ENCODE measurements at regions not wholly inside any gene's neighbourhood (a gene's known extent, or its start where the extent isn't known, plus 50 kb on each side); places are given as distances from the start of the nearest gene placed in this dataset.

- ChIA-PET CTCF (interaction anchor here (1.0 to 3.8 kb wide), 6 partner anchors 11 to 177 kb away, joined by 3 to 20 read pairs (median 8); no protein-coding TSS in a partner anchor), POLR2A (no interaction called here)
- H3K4me1 Mint-ChIP-seq (ENCODE audit: low read depth) = peaks cover 31% of the 10 kb centered on the region
- DNase-seq (no peak), ATAC-seq (no peak)
- peaks cover 2% of the 10 kb centered on the region for H3K36me3 Mint-ChIP-seq (ENCODE audit: low read depth)
- peak overlapping the region; percentile 87 for H3K27ac Mint-ChIP-seq
- H3K27me3 Mint-ChIP-seq (ENCODE audit: low read depth) = no peaks in the 10 kb centered on the region
- no peaks in the 10 kb centered on the region for H3K9me3 Mint-ChIP-seq (ENCODE audit: insufficient read depth)
- peak overlapping the region; percentile 32 for H3K4me3 Mint-ChIP-seq
Measured at GRCh38 chr4:17336069-17336468, 175.8 kb downstream of the QDPR start.

- Mint-ChIP-seq H3K27me3 (ENCODE audit: low read depth) (no peaks in the 10 kb centered on the region), H3K4me3 (no peak overlapping the region), H3K36me3 (ENCODE audit: low read depth) (peaks cover 2% of the 10 kb centered on the region), H3K9me3 (ENCODE audit: insufficient read depth) (no peaks in the 10 kb centered on the region), H3K27ac (no peak overlapping the region), H3K4me1 (ENCODE audit: low read depth) (peaks cover 31% of the 10 kb centered on the region)
- ChIA-PET POLR2A (no interaction called here), CTCF (interaction anchor here (1.0 to 3.8 kb wide), 4 partner anchors 11 to 177 kb away, joined by 4 to 20 read pairs (median 6); no protein-coding TSS in a partner anchor)
- DNase-seq (no peak), ATAC-seq (no peak)
Measured at GRCh38 chr4:17335371-17335770, 176.5 kb downstream of the QDPR start.

- ATAC-seq (no peak), DNase-seq (no peak)
- ChIA-PET POLR2A (no interaction called here), CTCF (no interaction called here)
- Mint-ChIP-seq H3K27me3 (ENCODE audit: low read depth) (no peaks in the 10 kb centered on the region), H3K36me3 (ENCODE audit: low read depth) (peaks cover 2% of the 10 kb centered on the region), H3K9me3 (ENCODE audit: insufficient read depth) (no peaks in the 10 kb centered on the region), H3K27ac (no peak overlapping the region), H3K4me3 (no peak overlapping the region), H3K4me1 (ENCODE audit: low read depth) (peaks cover 29% of the 10 kb centered on the region)
Measured at GRCh38 chr4:17332478-17332877, 179.4 kb downstream of the QDPR start.

GRCh38 chr4:17329046-17329445, 182.8 kb downstream of the QDPR start:
- no peaks in the 10 kb centered on the region for H3K9me3 Mint-ChIP-seq (ENCODE audit: insufficient read depth)
- no peaks in the 10 kb centered on the region for H3K36me3 Mint-ChIP-seq (ENCODE audit: low read depth)
- ATAC-seq (no peak), DNase-seq (no peak)
- peaks cover 12% of the 10 kb centered on the region for H3K4me1 Mint-ChIP-seq (ENCODE audit: low read depth)
- no peaks in the 10 kb centered on the region for H3K27me3 Mint-ChIP-seq (ENCODE audit: low read depth)
- H3K4me3 Mint-ChIP-seq = no peak overlapping the region
- ChIA-PET POLR2A (no interaction called here), CTCF (interaction anchor here (1.2 to 2.4 kb wide), 5 partner anchors 9 to 413 kb away, joined by 3 to 14 read pairs (median 6); no protein-coding TSS in a partner anchor)
- no peak overlapping the region for H3K27ac Mint-ChIP-seq

- Mint-ChIP-seq H3K9me3 (ENCODE audit: insufficient read depth) (no peaks in the 10 kb centered on the region), H3K27me3 (ENCODE audit: low read depth) (no peaks in the 10 kb centered on the region), H3K4me1 (ENCODE audit: low read depth) (peaks cover 15% of the 10 kb centered on the region), H3K36me3 (ENCODE audit: low read depth) (no peaks in the 10 kb centered on the region), H3K4me3 (no peak overlapping the region), H3K27ac (no peak overlapping the region)
- ChIA-PET POLR2A (no interaction called here), CTCF (interaction anchor here (0.6 to 2.4 kb wide), 6 partner anchors 9 to 412 kb away, joined by 3 to 14 read pairs (median 5); no protein-coding TSS in a partner anchor)
- ATAC-seq (no peak), DNase-seq (no peak)
Measured at GRCh38 chr4:17328141-17328815, 183.6 kb downstream of the QDPR start.

GRCh38 chr4:17327591-17327990, 184.3 kb downstream of the QDPR start:
- ATAC-seq (no peak), DNase-seq (no peak)
- Mint-ChIP-seq H3K4me1 (ENCODE audit: low read depth) (peaks cover 15% of the 10 kb centered on the region), H3K27me3 (ENCODE audit: low read depth) (no peaks in the 10 kb centered on the region), H3K9me3 (ENCODE audit: insufficient read depth) (no peaks in the 10 kb centered on the region), H3K4me3 (no peak overlapping the region), H3K36me3 (ENCODE audit: low read depth) (no peaks in the 10 kb centered on the region), H3K27ac (no peak overlapping the region)
- POLR2A ChIA-PET = no interaction called here
- CTCF ChIA-PET = interaction anchor here (1.2 to 2.4 kb wide), 3 partner anchors 9 to 411 kb away, joined by 4 to 14 read pairs (median 7); no protein-coding TSS in a partner anchor

GRCh38 chr4:17326756-17327155, 185.1 kb downstream of the QDPR start:
- no peak for ATAC-seq
- Mint-ChIP-seq H3K36me3 (ENCODE audit: low read depth) (no peaks in the 10 kb centered on the region), H3K4me1 (ENCODE audit: low read depth) (peaks cover 15% of the 10 kb centered on the region), H3K27me3 (ENCODE audit: low read depth) (no peaks in the 10 kb centered on the region), H3K4me3 (no peak overlapping the region), H3K27ac (no peak overlapping the region), H3K9me3 (ENCODE audit: insufficient read depth) (no peaks in the 10 kb centered on the region)
- DNase-seq = no peak
- ChIA-PET CTCF (interaction anchor here (1.7 kb wide), 1 partner anchor 410 kb away, joined by 8 read pairs; no protein-coding TSS in a partner anchor), POLR2A (no interaction called here)

GRCh38 chr4:17325098-17325497, 186.8 kb downstream of the QDPR start:
- Mint-ChIP-seq H3K4me3 (no peak overlapping the region), H3K36me3 (ENCODE audit: low read depth) (no peaks in the 10 kb centered on the region), H3K9me3 (ENCODE audit: insufficient read depth) (no peaks in the 10 kb centered on the region), H3K4me1 (ENCODE audit: low read depth) (peaks cover 15% of the 10 kb centered on the region), H3K27me3 (ENCODE audit: low read depth) (no peaks in the 10 kb centered on the region), H3K27ac (no peak overlapping the region)
- DNase-seq = no peak
- CTCF ChIA-PET = interaction anchor here (0.6 to 4.4 kb wide), 26 partner anchors 9 to 1037 kb away, joined by 3 to 33 read pairs (median 5); no protein-coding TSS in a partner anchor
- POLR2A ChIA-PET = no interaction called here
- no peak for ATAC-seq

GRCh38 chr4:17324386-17324830, 187.5 kb downstream of the QDPR start:
- POLR2A ChIA-PET = interaction anchor here (0.8 kb wide), 1 partner anchor 803 kb away, joined by 3 read pairs; no protein-coding TSS in a partner anchor
- peaks cover 15% of the 10 kb centered on the region for H3K4me1 Mint-ChIP-seq (ENCODE audit: low read depth)
- H3K27ac Mint-ChIP-seq = peak overlapping the region; percentile 48

GRCh38 chr4:17323554-17324385, 188.1 kb downstream of the QDPR start:
- ChIA-PET CTCF (interaction anchor here (0.6 to 4.4 kb wide), 26 partner anchors 8 to 1688 kb away, joined by 3 to 33 read pairs (median 4); no protein-coding TSS in a partner anchor), POLR2A (interaction anchor here (0.8 kb wide), 1 partner anchor 802 kb away, joined by 3 read pairs; no protein-coding TSS in a partner anchor)
- H3K27me3 Mint-ChIP-seq (ENCODE audit: low read depth) = peaks cover 3% of the 10 kb centered on the region
- ATAC-seq (no peak), DNase-seq (no peak)
- no peaks in the 10 kb centered on the region for H3K9me3 Mint-ChIP-seq (ENCODE audit: insufficient read depth)
- H3K4me3 Mint-ChIP-seq = no peak overlapping the region
- H3K36me3 Mint-ChIP-seq (ENCODE audit: low read depth) = no peaks in the 10 kb centered on the region
- no peak overlapping the region for H3K27ac Mint-ChIP-seq
- peaks cover 15% of the 10 kb centered on the region for H3K4me1 Mint-ChIP-seq (ENCODE audit: low read depth)

More at GRCh38 chr4:17324386-17324830, 187.5 kb downstream of the QDPR start:
- no peak overlapping the region for H3K4me3 Mint-ChIP-seq
- CTCF ChIA-PET = interaction anchor here (0.6 to 4.4 kb wide), 33 partner anchors 9 to 1689 kb away, joined by 3 to 33 read pairs (median 4); no protein-coding TSS in a partner anchor
- no peaks in the 10 kb centered on the region for H3K9me3 Mint-ChIP-seq (ENCODE audit: insufficient read depth)
- H3K36me3 Mint-ChIP-seq (ENCODE audit: low read depth) = no peaks in the 10 kb centered on the region
- peaks cover 3% of the 10 kb centered on the region for H3K27me3 Mint-ChIP-seq (ENCODE audit: low read depth)
- DNase-seq (peak; percentile 70), ATAC-seq (peak; percentile 51)

GRCh38 chr4:17322514-17322913, 189.4 kb downstream of the QDPR start:
- H3K27me3 Mint-ChIP-seq (ENCODE audit: low read depth) = peaks cover 3% of the 10 kb centered on the region
- H3K9me3 Mint-ChIP-seq (ENCODE audit: insufficient read depth) = no peaks in the 10 kb centered on the region
- H3K27ac Mint-ChIP-seq = no peak overlapping the region
- H3K4me1 Mint-ChIP-seq (ENCODE audit: low read depth) = peaks cover 12% of the 10 kb centered on the region
- H3K4me3 Mint-ChIP-seq = no peak overlapping the region
- ChIA-PET POLR2A (no interaction called here), CTCF (interaction anchor here (0.6 to 4.4 kb wide), 5 partner anchors 8 to 406 kb away, joined by 3 to 33 read pairs (median 6); no protein-coding TSS in a partner anchor)
- H3K36me3 Mint-ChIP-seq (ENCODE audit: low read depth) = no peaks in the 10 kb centered on the region
- DNase-seq (no peak), ATAC-seq (no peak)

All from activated CD8-positive, alpha-beta T cell treated with anti-CD3 and anti-CD28 coated beads, Interleukin-2, amount 10 ng/mL, durations not matched to agents 7 days and 5 days (primary cell).